T-cell (primary cell): ENCODE measurements at regions not wholly inside any gene's neighbourhood (a gene's known extent, or its start where the extent isn't known, plus 50 kb on each side); places are given as distances from the start of the nearest gene placed in this dataset.

Source experiments
- ATAC-seq, 4 experiments: fragments of 200-7000 bp in 3 of 4; fragments of 150-1000 bp in 1 of 4; cut with Tn5 transposase; replicated peaks in 1 of 4; 1 replicate in 3 of 4; 2 replicates in 1 of 4; pipeline ENCODE4 v1.10.0; 2021; ENCODE audit warnings: moderate library complexity in 3 of 4, mild to moderate bottlenecking in 2 of 4, moderate number of reproducible peaks in 1 of 4
- CTCF ChIA-PET, 2 donors: fragments of 300-600 bp; sonication (Branson Sonifier 250); formaldehyde crosslinking; loops; one replicate each; lab custom pipeline; 2022; ENCODE audit warnings: antibody characterized with exemption in 2 of 2; lab: Charles Lee
- POLR2A ChIA-PET, 2 donors: fragments of 300-600 bp; sonication (Branson Sonifier 250); formaldehyde crosslinking; loops; one replicate each; lab custom pipeline; 2022; ENCODE audit warnings: antibody characterized with exemption in 2 of 2; lab: Charles Lee
- DNase-seq, 35 experiments: peaks; one replicate each; pipeline versions ENCODE4 v3.0.0 to v3.0.0-alpha.2; 2013 to 2023
- H3K27ac ChIP-seq: one replicate; pipeline ENCODE4 v1.5.1; 2013; ENCODE audit warnings: low read length
- H3K27me3 ChIP-seq, 2 experiments: replicated peaks in 1 of 2; 1 replicate in 1 of 2; 2 replicates in 1 of 2; pipeline versions ENCODE4 v1.6.1 to v1.7.0; 2013; ENCODE audit warnings: low read length in 1 of 2, mixed read lengths in 1 of 2; ENCODE audit not compliant: control insufficient read depth in 2 of 2, insufficient read depth in 2 of 2; ENCODE audit errors: extremely low read depth in 1 of 2
- H3K36me3 ChIP-seq, 2 donors: 1 replicate in 1 of 2; 2 replicates in 1 of 2; pipeline versions ENCODE4 v1.6.1 to v1.7.0; 2013; ENCODE audit warnings: low read length in 1 of 2; ENCODE audit not compliant: control insufficient read depth in 2 of 2, insufficient read depth in 1 of 2; ENCODE audit errors: extremely low read depth in 1 of 2
- H3K4me1 ChIP-seq, 2 experiments: 1 replicate in 1 of 2; 2 replicates in 1 of 2; pipeline versions ENCODE4 v1.6.1 to v1.7.0; 2013; ENCODE audit warnings: low read length in 2 of 2, mixed read lengths in 1 of 2; ENCODE audit not compliant: insufficient read depth in 2 of 2, control insufficient read depth in 1 of 2; ENCODE audit errors: extremely low read depth in 1 of 2
- H3K4me3 ChIP-seq, 2 donors: 1 replicate in 1 of 2; 2 replicates in 1 of 2; pipeline versions ENCODE4 v1.5.1 to v1.7.0; 2013; ENCODE audit warnings: mild to moderate bottlenecking in 2 of 2, low read length in 1 of 2, moderate library complexity in 1 of 2; ENCODE audit not compliant: control insufficient read depth in 1 of 2; ENCODE audit errors: extremely low read depth in 1 of 2
- H3K9me3 ChIP-seq: 2 replicates; pipeline ENCODE4 v1.7.0; 2013
- H3K27ac Mint-ChIP-seq, 2 donors: one replicate each; pipeline ENCODE4 v1.8.0; 2020 to 2021; ENCODE audit warnings: mild to moderate bottlenecking in 2 of 2, mixed read lengths in 2 of 2
- H3K27me3 Mint-ChIP-seq, 2 donors: one replicate each; pipeline ENCODE4 v1.8.0; 2021 to 2022; ENCODE audit warnings: mixed read lengths in 2 of 2
- H3K36me3 Mint-ChIP-seq: one replicate; pipeline ENCODE4 v1.8.0; 2021; ENCODE audit warnings: mixed read lengths
- H3K4me1 Mint-ChIP-seq, 3 donors: one replicate each; pipeline ENCODE4 v1.8.0; 2020 to 2022; ENCODE audit warnings: mixed read lengths in 3 of 3, mild to moderate bottlenecking in 1 of 3
- H3K4me3 Mint-ChIP-seq, 3 donors: one replicate each; pipeline ENCODE4 v1.8.0; 2020 to 2022; ENCODE audit warnings: mild to moderate bottlenecking in 3 of 3, mixed read lengths in 3 of 3, moderate library complexity in 3 of 3
- H3K9me3 Mint-ChIP-seq, 3 donors: one replicate each; pipeline ENCODE4 v1.8.0; 2020 to 2022; ENCODE audit warnings: mixed read lengths in 3 of 3
- WGBS: methylation state at CpG from one replicate; pipeline ENCODE4 v1.1.5; 2013; ENCODE audit warnings: missing lambda C conversion rate; ENCODE audit not compliant: insufficient coverage; 5-methylcytosine and 5-hydroxymethylcytosine counted together

DNA sequence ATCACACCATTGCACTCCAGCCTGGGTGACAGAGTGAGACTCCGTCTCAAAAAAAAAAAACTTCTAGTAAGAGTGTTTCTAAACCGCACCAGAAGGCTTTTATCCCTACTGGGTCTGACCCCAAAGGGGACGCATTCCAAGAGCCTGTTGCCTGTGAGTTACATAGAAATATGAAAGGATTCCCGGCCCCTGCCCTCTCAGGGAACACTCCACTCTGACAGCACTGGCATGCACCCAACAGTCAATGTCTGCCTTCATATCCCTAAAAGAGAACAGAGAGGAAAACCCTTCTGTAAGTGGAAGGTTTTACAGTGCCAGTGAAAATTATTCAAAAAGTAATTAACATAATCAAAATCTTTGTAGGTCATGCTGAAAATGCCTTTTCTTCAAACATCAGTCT is 117.1 kb upstream of the PTPRT start:
- DNase-seq (no peak), ATAC-seq (no peak)
- Mint-ChIP-seq H3K4me3 (no peak overlapping the region), H3K27ac (no peak overlapping the region), H3K9me3 (peaks cover 0 to 7% (median 0%) of the 10 kb centered on the region in 3 donors), H3K27me3 (peaks cover 5 to 7% of the 10 kb centered on the region in 2 donors), H3K4me1 (no peaks in the 10 kb centered on the region), H3K36me3 (no peaks in the 10 kb centered on the region)
- ChIA-PET POLR2A (no interaction called here), CTCF (no interaction called here)
- H3K27me3 ChIP-seq, result peaks cover 0 to 2% of the 10 kb centered on the region in 2 experiments
- H3K36me3 ChIP-seq, result no peaks in the 10 kb centered on the region
- no peak overlapping the region for H3K4me3 ChIP-seq
- H3K9me3 ChIP-seq, result no peaks in the 10 kb centered on the region
- no CpG with 5 or more reads among the region's 4 CpGs for WGBS
- no peaks in the 10 kb centered on the region for H3K4me1 ChIP-seq
- no peak overlapping the region for H3K27ac ChIP-seq

DNA sequence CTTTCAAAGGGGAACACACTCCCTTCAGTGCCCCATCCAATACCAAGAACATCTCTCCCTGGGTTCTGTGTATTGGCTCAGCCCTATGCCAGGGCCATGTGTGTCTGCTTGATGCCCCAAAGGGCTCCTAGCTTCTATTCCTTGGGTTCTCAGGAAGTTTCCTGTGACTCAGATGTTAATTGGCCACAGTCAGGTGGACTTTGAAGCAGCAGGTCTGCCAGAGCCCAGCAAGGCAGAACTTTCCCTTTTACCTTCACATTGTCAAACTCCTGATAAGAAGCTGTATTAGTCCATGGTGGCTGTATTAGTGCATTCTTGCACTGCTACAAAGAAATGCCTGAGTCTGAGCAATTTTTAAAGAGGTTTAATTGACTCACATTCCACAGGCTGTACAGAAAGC is 116.0 kb upstream of the PTPRT start:
- Mint-ChIP-seq H3K4me1 (no peaks in the 10 kb centered on the region), H3K27me3 (peaks cover 4 to 5% of the 10 kb centered on the region in 2 donors), H3K9me3 (peaks cover 0 to 7% (median 0%) of the 10 kb centered on the region in 3 donors), H3K36me3 (no peaks in the 10 kb centered on the region), H3K27ac (no peak overlapping the region), H3K4me3 (no peak overlapping the region)
- no peak for ATAC-seq
- Histone ChIP-seq H3K4me3 (no peak overlapping the region), H3K27me3 (peaks cover 0 to 2% of the 10 kb centered on the region in 2 experiments), H3K9me3 (no peaks in the 10 kb centered on the region), H3K27ac (no peak overlapping the region), H3K4me1 (no peaks in the 10 kb centered on the region), H3K36me3 (no peaks in the 10 kb centered on the region)
- POLR2A ChIA-PET, result no interaction called here
- CTCF ChIA-PET, result no interaction called here
- DNase-seq, result no peak

DNA sequence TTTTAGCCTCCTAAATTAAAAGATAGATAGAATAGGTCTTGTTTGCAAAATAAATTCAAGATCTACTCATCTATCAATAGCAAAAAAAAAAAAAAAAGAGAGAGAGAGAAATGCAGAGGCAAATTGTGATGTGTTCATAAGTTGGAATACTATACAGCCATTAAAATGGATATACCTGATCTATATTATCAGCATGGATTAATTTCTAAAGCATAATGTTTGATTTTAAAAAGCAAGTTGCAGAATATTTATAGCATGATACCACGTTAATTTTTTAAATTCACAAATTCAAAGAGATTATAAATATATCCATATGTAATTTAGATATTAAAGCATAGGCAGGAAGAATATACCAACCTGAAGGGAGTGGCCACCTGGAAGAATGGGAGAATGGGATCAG is 114.9 kb upstream of the PTPRT start:
- Mint-ChIP-seq H3K4me1 (no peaks in the 10 kb centered on the region), H3K27ac (no peak overlapping the region), H3K36me3 (no peaks in the 10 kb centered on the region), H3K27me3 (peaks cover 4% of the 10 kb centered on the region in 2 donors), H3K4me3 (no peak overlapping the region), H3K9me3 (peaks cover 0 to 7% (median 0%) of the 10 kb centered on the region in 3 donors)
- Histone ChIP-seq H3K27me3 (peaks cover 0 to 2% of the 10 kb centered on the region in 2 experiments), H3K27ac (no peak overlapping the region), H3K4me1 (no peaks in the 10 kb centered on the region), H3K36me3 (no peaks in the 10 kb centered on the region), H3K9me3 (no peaks in the 10 kb centered on the region), H3K4me3 (no peak overlapping the region)
- ChIA-PET POLR2A (no interaction called here), CTCF (no interaction called here)
- ATAC-seq (no peak), DNase-seq (no peak)
- no CpG with 5 or more reads among the region's 1 CpG for WGBS

DNA sequence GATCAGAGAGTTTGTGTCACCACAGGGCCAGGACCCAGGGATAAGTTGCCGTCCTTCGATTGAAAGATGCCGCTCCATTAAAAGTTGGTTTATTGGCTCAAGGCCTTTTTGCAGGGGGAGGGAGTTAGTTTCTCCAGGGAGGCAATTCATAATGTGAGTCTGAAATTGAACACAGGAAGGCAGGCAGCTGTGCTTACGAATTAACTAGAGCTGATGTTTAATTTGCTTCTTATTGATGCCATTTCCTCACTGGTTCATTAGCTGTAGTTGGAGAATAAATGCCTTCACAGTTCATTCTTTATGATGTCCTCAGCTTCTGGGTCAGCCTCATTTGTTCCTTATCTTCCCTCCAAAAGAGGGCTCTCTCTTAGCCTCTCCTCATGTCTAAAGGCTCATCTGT is 113.2 kb upstream of the PTPRT start:
- H3K36me3 ChIP-seq, result no peaks in the 10 kb centered on the region
- ChIA-PET POLR2A (no interaction called here), CTCF (no interaction called here)
- 100% methylated on average over 3 of the region's 4 CpGs for WGBS
- no peak for DNase-seq
- H3K27me3 ChIP-seq, result peaks cover 0 to 2% of the 10 kb centered on the region in 2 experiments
- H3K4me3 Mint-ChIP-seq, result no peak overlapping the region
- no peaks in the 10 kb centered on the region for H3K4me1 ChIP-seq
- no peak for ATAC-seq
- H3K9me3 ChIP-seq, result no peaks in the 10 kb centered on the region
- H3K27ac ChIP-seq, result no peak overlapping the region
- no peak overlapping the region for H3K27ac Mint-ChIP-seq
- no peaks in the 10 kb centered on the region for H3K4me1 Mint-ChIP-seq
- no peaks in the 10 kb centered on the region for H3K36me3 Mint-ChIP-seq
- H3K27me3 Mint-ChIP-seq, result peaks cover 4% of the 10 kb centered on the region in 2 donors
- H3K9me3 Mint-ChIP-seq, result peaks cover 0 to 3% (median 3%) of the 10 kb centered on the region in 3 donors
- H3K4me3 ChIP-seq, result no peak overlapping the region

DNA sequence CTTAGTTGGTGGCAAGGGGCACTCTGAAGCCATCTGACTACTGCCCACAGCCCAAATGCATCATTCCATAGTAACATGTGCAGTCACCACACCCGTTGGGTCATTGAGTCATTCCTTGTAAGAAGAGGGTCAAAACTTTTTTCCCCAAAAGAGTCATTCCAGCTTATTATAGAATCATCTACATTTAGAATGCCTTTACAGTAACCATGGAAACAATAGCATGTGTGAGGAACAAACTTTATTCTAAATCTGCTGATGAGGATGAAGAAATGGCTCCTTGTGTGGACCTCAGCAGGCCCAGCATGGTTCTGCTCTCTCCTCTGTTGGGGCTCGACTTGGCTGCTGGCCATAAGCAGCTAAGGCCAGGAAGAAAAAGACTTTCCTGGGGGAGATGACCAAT is 111.2 kb upstream of the PTPRT start:
- H3K4me3 Mint-ChIP-seq, result no peak overlapping the region
- H3K27ac Mint-ChIP-seq, result no peak overlapping the region
- peaks cover 0 to 2% of the 10 kb centered on the region in 2 experiments for H3K27me3 ChIP-seq
- H3K27me3 Mint-ChIP-seq, result peaks cover 4% of the 10 kb centered on the region in 2 donors
- H3K4me1 Mint-ChIP-seq, result no peaks in the 10 kb centered on the region
- ChIA-PET CTCF (no interaction called here), POLR2A (no interaction called here)
- H3K27ac ChIP-seq, result no peak overlapping the region
- no peaks in the 10 kb centered on the region for H3K4me1 ChIP-seq
- no peaks in the 10 kb centered on the region for H3K36me3 ChIP-seq
- no peaks in the 10 kb centered on the region for H3K36me3 Mint-ChIP-seq
- no peak for DNase-seq
- H3K9me3 ChIP-seq, result no peaks in the 10 kb centered on the region
- no peak for ATAC-seq
- 0% methylated on average over 1 of the region's 2 CpGs for WGBS
- H3K4me3 ChIP-seq, result no peak overlapping the region
- peaks cover 3 to 14% (median 5%) of the 10 kb centered on the region in 3 donors for H3K9me3 Mint-ChIP-seq

DNA sequence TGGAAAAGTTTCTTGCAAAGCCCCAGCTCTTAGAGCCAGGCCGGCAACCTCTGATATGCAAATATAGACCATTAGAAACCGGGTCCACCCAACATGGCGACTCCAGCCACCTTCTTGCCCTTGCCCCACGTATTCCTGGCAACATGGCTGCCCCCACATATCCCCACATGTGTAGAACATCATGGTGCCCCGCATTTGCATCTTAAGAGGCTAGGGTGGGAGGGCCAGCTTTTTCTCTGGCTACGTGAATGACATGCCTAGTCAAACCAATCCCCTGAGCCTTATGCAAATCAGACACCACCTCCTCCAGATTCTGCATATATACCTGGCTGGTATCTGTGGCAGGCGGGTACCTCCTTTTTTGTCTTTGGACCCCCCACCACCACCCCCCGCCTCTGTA is 106.1 kb upstream of the PTPRT start:
- Histone ChIP-seq H3K4me1 (no peaks in the 10 kb centered on the region), H3K36me3 (no peaks in the 10 kb centered on the region), H3K27me3 (no peaks in the 10 kb centered on the region), H3K27ac (no peak overlapping the region), H3K4me3 (no peak overlapping the region), H3K9me3 (no peaks in the 10 kb centered on the region)
- Mint-ChIP-seq H3K9me3 (peaks cover 8 to 14% (median 8%) of the 10 kb centered on the region in 3 donors), H3K36me3 (no peaks in the 10 kb centered on the region), H3K27me3 (peaks cover 2 to 9% of the 10 kb centered on the region in 2 donors), H3K4me1 (no peaks in the 10 kb centered on the region), H3K27ac (no peak overlapping the region), H3K4me3 (no peak overlapping the region)
- CTCF ChIA-PET, result no interaction called here
- no peak for DNase-seq
- POLR2A ChIA-PET, result no interaction called here
- ATAC-seq, result no peak
- WGBS, result 88% methylated on average over 1 of the region's 8 CpGs

DNA sequence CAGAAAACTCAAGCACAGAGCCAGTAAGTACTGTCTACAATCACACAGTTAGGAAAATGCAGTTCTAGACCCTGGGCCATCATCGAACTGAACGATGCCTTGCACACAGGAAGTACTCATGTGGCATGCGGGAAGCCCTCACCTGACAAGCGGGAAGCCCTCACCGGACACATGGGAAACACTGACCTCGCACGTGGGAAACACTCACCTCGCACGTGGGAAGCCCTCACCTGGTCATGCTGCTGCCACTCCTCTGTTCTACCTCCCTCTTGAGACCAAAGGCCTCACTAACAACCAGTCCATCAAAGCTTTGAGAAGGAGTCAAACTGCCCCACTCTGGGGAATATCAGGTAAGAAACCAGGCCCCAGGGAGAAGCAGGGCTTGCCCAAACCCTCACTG is 105.6 kb upstream of the PTPRT start:
- Mint-ChIP-seq H3K9me3 (peaks cover 8 to 14% (median 8%) of the 10 kb centered on the region in 3 donors), H3K4me1 (no peaks in the 10 kb centered on the region), H3K4me3 (no peak overlapping the region), H3K36me3 (no peaks in the 10 kb centered on the region), H3K27ac (no peak overlapping the region), H3K27me3 (peaks cover 2 to 9% of the 10 kb centered on the region in 2 donors)
- Histone ChIP-seq H3K4me1 (no peaks in the 10 kb centered on the region), H3K4me3 (no peak overlapping the region), H3K27me3 (peaks cover 0 to 4% of the 10 kb centered on the region in 2 experiments), H3K36me3 (no peaks in the 10 kb centered on the region), H3K9me3 (no peaks in the 10 kb centered on the region), H3K27ac (no peak overlapping the region)
- ChIA-PET POLR2A (no interaction called here), CTCF (no interaction called here)
- DNase-seq (no peak), ATAC-seq (no peak)
- WGBS, result 92% methylated on average over 9 of the region's 9 CpGs
